ENCODE measurements at regions not wholly inside any gene's neighbourhood (a gene's known extent, or its start where the extent isn't known, plus 50 kb on each side); places are given as distances from the start of the nearest gene placed in this dataset.

- Histone ChIP-seq H3K4me3 (ENCODE audit: low read length) (no peak overlapping the region), H3K27me3 (ENCODE audit: control insufficient read depth, insufficient read depth, low read length) (no peaks in the 10 kb centered on the region), H3K9me3 (ENCODE audit: control insufficient read depth, insufficient read depth, low read length) (no peaks in the 10 kb centered on the region), H3K27ac (ENCODE audit: low read length) (no peak overlapping the region), H3K4me1 (ENCODE audit: control insufficient read depth, insufficient read depth, low read length) (no peaks in the 10 kb centered on the region), H3K36me3 (ENCODE audit: control insufficient read depth, insufficient read depth, low read length) (no peaks in the 10 kb centered on the region)
- ATAC-seq (no peak), DNase-seq (no peak)
- H3K9me3 Mint-ChIP-seq, result peaks cover 3 to 4% of the 10 kb centered on the region in 2 donors
- 83% methylated on average over 2 of the region's 4 CpGs for WGBS (ENCODE audit: insufficient coverage)
- TF ChIP-seq CTCF (IDR thresholded peaks at IDR 0.05), result no peak
- intact Hi-C loops (cut with micrococcal nuclease), result no loop called here
- H3K27ac Mint-ChIP-seq, result no peak overlapping the region
- H3K27me3 Mint-ChIP-seq (ENCODE audit: low read depth in 2 of 2), result no peaks in the 10 kb centered on the region
- no peaks in the 10 kb centered on the region for H3K36me3 Mint-ChIP-seq
- H3K4me1 Mint-ChIP-seq, result no peaks in the 10 kb centered on the region
- H3K4me3 Mint-ChIP-seq, result no peak overlapping the region
Observed at GRCh38 chr10:36681751-36682632, 443.4 kb upstream of the ANKRD30A start.

- no peaks in the 10 kb centered on the region for H3K4me1 Mint-ChIP-seq
- 87% methylated on average over 9 of the region's 9 CpGs for WGBS (ENCODE audit: insufficient coverage)
- no peak for DNase-seq
- no peak for TF ChIP-seq CTCF (IDR thresholded peaks at IDR 0.05)
- no peak overlapping the region for H3K27ac Mint-ChIP-seq
- no peak overlapping the region for H3K4me3 Mint-ChIP-seq
- intact Hi-C loops (cut with micrococcal nuclease), result no loop called here
- H3K4me3 ChIP-seq (ENCODE audit: low read length), result no peak overlapping the region
- no peaks in the 10 kb centered on the region for H3K9me3 ChIP-seq (ENCODE audit: control insufficient read depth, insufficient read depth, low read length)
- H3K27me3 ChIP-seq (ENCODE audit: control insufficient read depth, insufficient read depth, low read length), result no peaks in the 10 kb centered on the region
- no peaks in the 10 kb centered on the region for H3K36me3 ChIP-seq (ENCODE audit: control insufficient read depth, insufficient read depth, low read length)
- no peaks in the 10 kb centered on the region for H3K4me1 ChIP-seq (ENCODE audit: control insufficient read depth, insufficient read depth, low read length)
- peaks cover 3 to 6% of the 10 kb centered on the region in 2 donors for H3K9me3 Mint-ChIP-seq
- ATAC-seq, result no peak
- no peaks in the 10 kb centered on the region for H3K36me3 Mint-ChIP-seq
- no peaks in the 10 kb centered on the region for H3K27me3 Mint-ChIP-seq (ENCODE audit: low read depth in 2 of 2)
- no peak overlapping the region for H3K27ac ChIP-seq (ENCODE audit: low read length)
Observed at GRCh38 chr10:36679554-36679953, 445.8 kb upstream of the ANKRD30A start.

- H3K9me3 Mint-ChIP-seq, result peaks cover 3 to 7% of the 10 kb centered on the region in 2 donors
- H3K27me3 Mint-ChIP-seq (ENCODE audit: low read depth in 2 of 2), result no peaks in the 10 kb centered on the region
- ATAC-seq (no peak), DNase-seq (no peak)
- no peak overlapping the region for H3K27ac Mint-ChIP-seq
- Histone ChIP-seq H3K36me3 (ENCODE audit: control insufficient read depth, insufficient read depth, low read length) (no peaks in the 10 kb centered on the region), H3K27ac (ENCODE audit: low read length) (no peak overlapping the region), H3K27me3 (ENCODE audit: control insufficient read depth, insufficient read depth, low read length) (no peaks in the 10 kb centered on the region), H3K9me3 (ENCODE audit: control insufficient read depth, insufficient read depth, low read length) (no peaks in the 10 kb centered on the region), H3K4me3 (ENCODE audit: low read length) (no peak overlapping the region), H3K4me1 (ENCODE audit: control insufficient read depth, insufficient read depth, low read length) (no peaks in the 10 kb centered on the region)
- H3K36me3 Mint-ChIP-seq, result no peaks in the 10 kb centered on the region
- H3K4me1 Mint-ChIP-seq, result no peaks in the 10 kb centered on the region
- WGBS (ENCODE audit: insufficient coverage), result 82% methylated on average over 2 of the region's 2 CpGs
- no peak overlapping the region for H3K4me3 Mint-ChIP-seq
- TF ChIP-seq CTCF (IDR thresholded peaks at IDR 0.05), result no peak
- intact Hi-C loops (cut with micrococcal nuclease), result no loop called here
Observed at GRCh38 chr10:36677431-36677768, 448.0 kb upstream of the ANKRD30A start.

All from natural killer cell (primary cell).